ENCODE measurements at regions not wholly inside any gene's neighbourhood (a gene's known extent, or its start where the extent isn't known, plus 50 kb on each side); places are given as distances from the start of the nearest gene placed in this dataset.

DNA sequence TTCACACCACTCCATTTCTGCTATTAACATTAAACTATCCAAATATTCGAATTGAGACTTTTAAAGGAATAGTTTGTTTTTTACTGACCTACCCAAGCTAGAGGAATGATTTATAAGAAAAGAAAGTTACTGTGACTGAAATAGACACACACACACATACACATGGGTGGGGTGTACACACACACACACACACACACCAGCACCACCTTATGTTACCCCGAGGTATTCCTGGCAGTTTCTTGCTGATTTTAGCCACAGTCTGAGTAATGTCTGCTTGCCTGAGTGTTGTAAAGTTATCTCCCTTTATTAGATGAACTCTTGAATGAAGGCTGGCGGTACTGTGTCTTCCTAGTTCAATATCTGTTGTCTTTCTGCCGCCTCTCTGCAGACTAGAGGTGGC, 91.3 kb upstream of the PRKG1 start:
- Histone ChIP-seq H2AFZ (ENCODE audit: low read length) (no peak overlapping the region), H2BK20ac (ENCODE audit: low read length) (no peak overlapping the region), H2AK5ac (ENCODE audit: low read depth, low read length) (no peak overlapping the region), H4K5ac (ENCODE audit: insufficient read length, low read depth, low read length) (no peak overlapping the region), H3K27ac (ENCODE audit: low read depth, low read length) (no peak overlapping the region), H3K27me3 (replicated peaks in 1 of 4; ENCODE audit: control insufficient read depth in 3 of 4, extremely low read depth in 1 of 4, insufficient read depth in 3 of 4, low read length in 3 of 4) (no peaks in the 10 kb centered on the region), H3K4me3 (ENCODE audit: extremely low read depth in 1 of 4, insufficient read depth in 2 of 4, low read depth in 3 of 4, low read length in 4 of 4) (no peak overlapping the region), H2BK12ac (ENCODE audit: low read depth, low read length) (no peak overlapping the region), H3K36me3 (ENCODE audit: control insufficient read depth in 2 of 4, insufficient read depth in 4 of 4, low read length in 3 of 4) (no peaks in the 10 kb centered on the region), H3K4me2 (ENCODE audit: insufficient read depth in 1 of 2, low read depth in 2 of 2, low read length in 2 of 2) (no peak overlapping the region), H3K79me2 (ENCODE audit: control insufficient read depth in 1 of 2, insufficient read depth in 2 of 2, low read length in 2 of 2) (no peaks in the 10 kb centered on the region), H4K91ac (replicated peaks; ENCODE audit: insufficient read length, low read length) (no peak overlapping the region), H3K23me2 (ENCODE audit: low read depth, low read length) (no peaks in the 10 kb centered on the region), H3K18ac (ENCODE audit: extremely low read depth, low read length) (no peak overlapping the region), H3K4me1 (replicated peaks in 1 of 4; ENCODE audit: control insufficient read depth in 3 of 4, insufficient read depth in 4 of 4, low read length in 3 of 4) (no peaks in the 10 kb centered on the region), H4K20me1 (replicated peaks in 1 of 2; ENCODE audit: control insufficient read depth in 1 of 2, insufficient read depth in 2 of 2, low read length in 2 of 2) (no peaks in the 10 kb centered on the region), H3K14ac (ENCODE audit: insufficient read length) (no peak overlapping the region), H2BK120ac (replicated peaks; ENCODE audit: low read depth, low read length) (no peak overlapping the region), H3K9me3 (ENCODE audit: insufficient read depth in 2 of 2, low read depth in 1 of 2, low read length in 1 of 2) (no peaks in the 10 kb centered on the region), H3K23ac (ENCODE audit: insufficient read length) (no peak overlapping the region), H3K4ac (replicated peaks; ENCODE audit: insufficient read length, low read depth, low read length) (no peak overlapping the region), H3K79me1 (ENCODE audit: low read depth, low read length) (no peaks in the 10 kb centered on the region), H2BK5ac (ENCODE audit: low read depth, low read length) (no peak overlapping the region), H3K9ac (replicated peaks in 1 of 4; ENCODE audit: extremely low read depth in 1 of 4, low read depth in 3 of 4, low read length in 3 of 4) (no peak overlapping the region), H3K56ac (replicated peaks; ENCODE audit: insufficient read length, low read depth, low read length) (no peak overlapping the region), H2BK15ac (ENCODE audit: low read length) (no peak overlapping the region), H4K8ac (ENCODE audit: extremely low read depth, insufficient read depth, low read length) (no peak overlapping the region)
- DNase-seq (ENCODE audit: low read depth in 1 of 2, low spot score in 2 of 2) (no peak), FAIRE-seq (peak; percentile 36)
- peak; percentile 6 to 9; a peak in 1 of 4 replicates for TF ChIP-seq RAD21 (IDR thresholded peaks at IDR 0.05 in 1 of 2, conservative IDR thresholded peaks at IDR 0.05 in 1 of 2; ENCODE audit: low read depth in 2 of 2, low read length in 2 of 2)
- no peak for TF ChIP-seq GABPA (IDR thresholded peaks at IDR 0.05; ENCODE audit: borderline replicate concordance, insufficient read depth, low read length)
- WGBS, 2 experiments (ENCODE audit: extremely low coverage in 1 of 2, insufficient coverage in 1 of 2, insufficient read length in 1 of 2, insufficient replicate concordance in 2 of 2, low coverage in 1 of 2, low lambda C conversion rate in 2 of 2, missing lambda C conversion rate in 1 of 2): 76% methylated on average over 4 of the region's 4 CpGs; no CpG with 5 or more reads in 1 of the 2 experiments
- ChIA-PET POLR2A (ENCODE audit: partially characterized antibody) (no interaction called here), CTCF (ENCODE audit: partially characterized antibody) (interaction anchor here (2.2 kb wide), 1 partner anchor 47 kb away, joined by 6 read pairs; no protein-coding TSS in a partner anchor)

Data from H1 (cell line).